VCaP (cell line): ENCODE measurements at regions not wholly inside any gene's neighbourhood (a gene's known extent, or its start where the extent isn't known, plus 50 kb on each side); places are given as distances from the start of the nearest gene placed in this dataset.

Source experiments
- H3K27ac ChIP-seq: fragments of 450-650 bp; 2 replicates; pipeline ENCODE4 v1.5.1; 2017
- TF ChIP-seq, protein P1 (sequence below): fragments of 450-650 bp; conservative IDR thresholded peaks from 2 replicates; pipeline ENCODE4 v1.5.1; 2017; ENCODE audit warnings: mild to moderate bottlenecking, moderate library complexity

DNA sequence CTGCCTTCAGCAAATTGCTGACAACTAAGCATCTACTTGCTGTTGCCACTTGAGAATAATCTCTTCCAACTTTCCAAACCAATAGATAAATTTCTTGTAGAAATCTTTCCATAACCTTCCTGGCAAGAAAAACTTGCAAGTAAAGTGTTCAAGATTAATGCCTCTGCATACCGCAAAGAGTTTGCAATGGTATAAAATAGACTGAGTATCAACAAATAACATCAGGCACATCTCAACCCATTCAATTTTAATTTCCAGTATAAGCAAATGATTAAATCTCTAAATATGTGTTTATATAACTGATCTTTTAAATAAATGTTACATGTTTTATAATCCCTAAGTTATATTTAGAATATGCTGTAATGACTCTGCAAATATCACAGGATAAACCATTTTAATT, 275.2 kb upstream of the AGA start:
- no peak overlapping the region for H3K27ac ChIP-seq
- TF ChIP-seq, protein P1, sequence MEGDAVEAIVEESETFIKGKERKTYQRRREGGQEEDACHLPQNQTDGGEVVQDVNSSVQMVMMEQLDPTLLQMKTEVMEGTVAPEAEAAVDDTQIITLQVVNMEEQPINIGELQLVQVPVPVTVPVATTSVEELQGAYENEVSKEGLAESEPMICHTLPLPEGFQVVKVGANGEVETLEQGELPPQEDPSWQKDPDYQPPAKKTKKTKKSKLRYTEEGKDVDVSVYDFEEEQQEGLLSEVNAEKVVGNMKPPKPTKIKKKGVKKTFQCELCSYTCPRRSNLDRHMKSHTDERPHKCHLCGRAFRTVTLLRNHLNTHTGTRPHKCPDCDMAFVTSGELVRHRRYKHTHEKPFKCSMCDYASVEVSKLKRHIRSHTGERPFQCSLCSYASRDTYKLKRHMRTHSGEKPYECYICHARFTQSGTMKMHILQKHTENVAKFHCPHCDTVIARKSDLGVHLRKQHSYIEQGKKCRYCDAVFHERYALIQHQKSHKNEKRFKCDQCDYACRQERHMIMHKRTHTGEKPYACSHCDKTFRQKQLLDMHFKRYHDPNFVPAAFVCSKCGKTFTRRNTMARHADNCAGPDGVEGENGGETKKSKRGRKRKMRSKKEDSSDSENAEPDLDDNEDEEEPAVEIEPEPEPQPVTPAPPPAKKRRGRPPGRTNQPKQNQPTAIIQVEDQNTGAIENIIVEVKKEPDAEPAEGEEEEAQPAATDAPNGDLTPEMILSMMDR: no peak

DNA sequence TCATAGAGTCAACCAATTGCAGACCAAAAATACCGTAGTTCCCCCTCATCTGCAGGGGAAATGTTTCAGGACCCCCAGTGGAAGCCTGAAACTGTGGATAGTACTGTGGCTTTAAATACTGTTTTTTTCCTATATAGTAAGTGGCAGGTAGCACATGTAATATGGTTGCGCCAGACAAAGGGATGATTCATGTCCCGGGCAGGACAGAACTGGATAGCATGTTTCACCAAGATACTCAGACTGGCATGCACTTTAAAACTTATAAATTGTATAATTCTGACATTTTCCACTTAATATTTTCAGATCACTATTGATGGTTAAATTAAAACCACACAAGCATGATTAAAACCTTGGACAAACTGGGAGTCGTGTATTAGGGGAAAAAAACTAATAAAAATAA, 276.3 kb upstream of the AGA start:
- TF ChIP-seq, protein P1: no peak

DNA sequence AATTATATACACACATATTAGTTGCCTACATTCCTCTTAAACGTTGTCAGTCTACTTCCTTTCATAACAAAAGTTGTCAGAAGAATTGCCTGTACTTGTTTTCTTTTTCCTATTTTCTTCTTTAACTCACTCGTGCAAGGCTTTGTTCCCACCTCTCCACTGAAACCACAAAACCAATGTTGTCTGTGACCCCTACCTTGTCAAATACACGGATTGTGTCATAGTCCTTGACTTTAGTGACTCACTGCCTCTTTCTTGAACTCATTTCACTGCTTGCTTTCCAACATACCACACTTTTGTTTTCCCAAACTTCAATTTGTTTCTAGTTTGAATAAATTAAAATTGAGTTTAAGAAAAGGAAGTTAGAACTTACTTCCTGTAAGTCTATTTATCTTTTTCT, 283.9 kb upstream of the AGA start:
- TF ChIP-seq, protein P1: no peak

More for the DNA sequence above, 276.3 kb upstream of the AGA start:
- H3K27ac ChIP-seq: no peak overlapping the region

DNA sequence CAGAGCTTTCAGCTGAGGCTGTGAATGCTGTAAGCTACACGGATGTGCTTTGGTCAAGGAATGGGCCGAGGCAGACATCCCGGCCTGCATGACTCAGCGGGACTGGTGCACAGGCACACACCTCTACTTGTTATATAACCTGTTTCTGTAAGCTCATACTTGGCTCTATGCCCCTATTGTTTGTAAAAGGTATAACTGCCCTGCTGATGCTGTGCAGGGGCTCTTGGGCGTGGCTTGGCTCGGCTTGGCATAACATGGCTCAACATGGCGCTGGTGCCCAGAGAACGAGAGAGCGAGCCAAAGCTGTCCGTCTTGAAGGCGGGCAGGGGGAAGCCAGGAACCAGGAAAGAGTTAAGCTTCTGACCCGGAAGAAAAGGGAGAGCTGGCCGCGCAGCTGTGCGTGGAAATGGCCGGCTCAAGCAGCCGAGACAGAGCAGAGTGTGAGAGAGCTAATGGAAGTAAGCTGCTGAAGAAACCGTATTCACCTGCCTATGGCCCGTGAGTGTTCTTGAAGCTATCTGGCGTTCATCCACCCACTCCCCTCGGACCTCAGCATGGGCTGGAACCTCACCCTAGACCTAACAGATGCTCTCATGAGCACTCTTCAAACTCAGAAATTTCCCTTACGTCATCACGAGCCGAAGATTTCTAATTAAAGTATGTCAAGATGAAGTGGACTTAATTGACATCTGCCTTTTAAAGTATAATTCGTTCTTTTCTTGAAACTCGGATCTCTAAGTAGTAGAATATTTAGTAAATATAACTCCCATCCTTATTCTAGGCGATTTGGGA, 286.3 kb upstream of the AGA start:
- H3K27ac ChIP-seq: no peak overlapping the region
- TF ChIP-seq, protein P1: no peak

More for the DNA sequence above, 283.9 kb upstream of the AGA start:
- no peak overlapping the region for H3K27ac ChIP-seq

DNA sequence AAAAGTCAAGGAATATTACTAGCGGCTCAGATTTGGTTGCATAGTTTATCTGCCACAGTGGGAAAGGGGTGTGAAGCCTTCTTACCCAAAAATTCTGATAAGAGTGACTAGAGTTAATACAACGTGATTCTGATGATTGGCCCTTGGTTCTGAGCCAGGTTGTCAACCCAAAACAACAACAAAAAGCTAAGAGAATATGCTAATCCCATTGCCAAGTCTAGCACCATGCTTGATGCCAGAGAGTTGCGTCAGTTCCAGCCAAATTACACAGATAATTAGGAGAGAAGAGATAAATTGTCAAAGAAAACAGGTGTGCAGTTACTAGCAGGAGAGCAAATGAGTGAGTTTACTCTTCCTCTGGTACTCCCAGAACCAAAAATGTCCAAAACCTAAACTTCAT, 287.4 kb upstream of the AGA start:
- no peak overlapping the region for H3K27ac ChIP-seq
- TF ChIP-seq, protein P1: no peak

DNA sequence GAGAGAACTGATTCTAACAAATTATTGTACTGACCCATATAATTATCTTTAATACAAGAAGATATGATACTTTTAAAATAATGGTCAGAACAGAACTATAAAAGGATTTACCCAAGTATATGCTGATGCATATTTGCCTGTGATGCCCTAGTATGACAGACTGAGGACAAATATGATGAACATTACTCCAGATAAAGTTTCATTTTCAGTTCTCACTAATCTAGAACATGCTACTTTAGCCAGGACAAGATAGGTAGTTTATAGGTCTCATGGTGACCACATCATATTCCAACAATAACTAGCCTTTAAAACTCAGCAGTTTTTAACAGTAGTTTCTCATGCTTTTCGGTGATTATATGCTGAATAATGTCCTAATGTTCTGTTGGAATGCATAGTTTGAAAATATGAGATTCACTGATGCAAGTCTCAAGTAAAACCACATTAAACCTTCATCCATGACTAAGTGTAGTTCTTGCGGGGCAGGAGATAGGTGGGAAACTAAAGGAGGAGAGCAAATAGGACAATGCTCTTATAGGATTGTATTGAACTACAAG, 295.2 kb upstream of the AGA start:
- TF ChIP-seq, protein P1: no peak

DNA sequence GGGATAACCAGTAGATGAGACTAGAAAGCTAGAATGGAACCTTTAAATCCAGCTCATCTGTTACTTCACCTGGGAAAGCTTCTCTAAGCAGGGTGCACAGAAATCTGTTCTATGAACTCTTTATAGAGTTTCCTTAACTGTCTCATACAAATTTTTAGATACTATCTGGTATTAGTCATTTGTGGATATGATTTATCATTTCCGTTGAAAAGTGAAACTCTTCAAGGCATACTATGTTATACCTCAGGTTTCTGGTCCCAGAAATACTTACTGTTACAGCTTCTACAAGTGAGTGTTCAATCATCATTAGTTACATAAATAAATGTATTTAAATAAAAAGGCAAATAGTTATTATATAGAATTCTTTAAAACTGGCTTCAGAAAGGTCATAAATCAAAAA, 298.3 kb upstream of the AGA start:
- no peak overlapping the region for H3K27ac ChIP-seq

More for the DNA sequence above, 295.2 kb upstream of the AGA start:
- H3K27ac ChIP-seq: no peak overlapping the region

More for the DNA sequence above, 298.3 kb upstream of the AGA start:
- TF ChIP-seq, protein P1: no peak
